Nephron progenitor cell (in vitro differentiated cells): ENCODE measurements at regions not wholly inside any gene's neighbourhood (a gene's known extent, or its start where the extent isn't known, plus 50 kb on each side); places are given as distances from the start of the nearest gene placed in this dataset.

ENCODE experiments used
- DNase-seq: peaks from one replicate; pipeline ENCODE4 v3.0.0; 2021
- H3K27ac Mint-ChIP-seq: 2 replicates; pipeline ENCODE4 v1.8.0; 2021; ENCODE audit warnings: mild to moderate bottlenecking, moderate library complexity, mixed read lengths
- H3K27me3 Mint-ChIP-seq: 2 replicates; pipeline ENCODE4 v1.8.0; 2021; ENCODE audit warnings: mild to moderate bottlenecking, low read depth, mixed read lengths; ENCODE audit not compliant: poor library complexity
- H3K36me3 Mint-ChIP-seq: 2 replicates; pipeline ENCODE4 v1.8.0; 2021; ENCODE audit warnings: low read depth, mixed read lengths
- H3K4me1 Mint-ChIP-seq: 2 replicates; pipeline ENCODE4 v1.8.0; 2021; ENCODE audit warnings: mixed read lengths
- H3K4me3 Mint-ChIP-seq: 2 replicates; pipeline ENCODE4 v1.8.0; 2021; ENCODE audit warnings: mild to moderate bottlenecking, moderate library complexity, mixed read lengths
- H3K9me3 Mint-ChIP-seq: 2 replicates; pipeline ENCODE4 v1.8.0; 2021; ENCODE audit warnings: mild to moderate bottlenecking, moderate library complexity, mixed read lengths
- CTCF ChIP-seq: fragments of 200-600 bp; sonication (generic); IDR thresholded peaks from 2 replicates; pipeline ENCODE4 v1.5.0; 2021; ENCODE audit warnings: antibody characterized with exemption

- no peak overlapping the region for H3K4me3 Mint-ChIP-seq
- peaks cover 54% of the 10 kb centered on the region for H3K4me1 Mint-ChIP-seq
- no peak overlapping the region for H3K27ac Mint-ChIP-seq
- no peak for TF ChIP-seq CTCF
- no peak for DNase-seq
- H3K9me3 Mint-ChIP-seq = no peaks in the 10 kb centered on the region
- H3K36me3 Mint-ChIP-seq = no peaks in the 10 kb centered on the region
- H3K27me3 Mint-ChIP-seq = peaks cover 5% of the 10 kb centered on the region
These were observed 104.2 kb downstream of the LRRC30 start for GRCh38 chr18:7334973-7335568.

- H3K4me1 Mint-ChIP-seq = peaks cover 44% of the 10 kb centered on the region
- DNase-seq = no peak
- TF ChIP-seq CTCF = no peak
- H3K36me3 Mint-ChIP-seq = no peaks in the 10 kb centered on the region
- H3K9me3 Mint-ChIP-seq = no peaks in the 10 kb centered on the region
- no peak overlapping the region for H3K4me3 Mint-ChIP-seq
- peak overlapping the region; percentile 51 for H3K27ac Mint-ChIP-seq
- peaks cover 4% of the 10 kb centered on the region for H3K27me3 Mint-ChIP-seq
These were observed 105.7 kb downstream of the LRRC30 start for GRCh38 chr18:7336623-7337022.

GRCh38 chr18:7338846-7339245 lies 108.0 kb downstream of the LRRC30 start:
- no peak for DNase-seq
- no peak overlapping the region for H3K27ac Mint-ChIP-seq
- H3K27me3 Mint-ChIP-seq = peaks cover 12% of the 10 kb centered on the region
- H3K4me1 Mint-ChIP-seq = peaks cover 34% of the 10 kb centered on the region
- H3K36me3 Mint-ChIP-seq = no peaks in the 10 kb centered on the region
- no peak overlapping the region for H3K4me3 Mint-ChIP-seq
- no peaks in the 10 kb centered on the region for H3K9me3 Mint-ChIP-seq
- no peak for TF ChIP-seq CTCF

GRCh38 chr18:7341581-7342337 lies 110.9 kb downstream of the LRRC30 start:
- Mint-ChIP-seq H3K4me1 (peaks cover 22% of the 10 kb centered on the region), H3K27ac (no peak overlapping the region), H3K4me3 (no peak overlapping the region), H3K27me3 (peaks cover 12% of the 10 kb centered on the region), H3K9me3 (no peaks in the 10 kb centered on the region), H3K36me3 (no peaks in the 10 kb centered on the region)
- no peak for TF ChIP-seq CTCF
- DNase-seq = no peak

GRCh38 chr18:7349181-7349837 lies 118.4 kb downstream of the LRRC30 start:
- Mint-ChIP-seq H3K36me3 (no peaks in the 10 kb centered on the region), H3K27me3 (peaks cover 5% of the 10 kb centered on the region), H3K4me3 (no peak overlapping the region), H3K9me3 (no peaks in the 10 kb centered on the region), H3K4me1 (no peaks in the 10 kb centered on the region), H3K27ac (no peak overlapping the region)
- no peak for TF ChIP-seq CTCF
- no peak for DNase-seq
